HG02970 (cell line): ENCODE measurements at regions not wholly inside any gene's neighbourhood (a gene's known extent, or its start where the extent isn't known, plus 50 kb on each side); places are given as distances from the start of the nearest gene placed in this dataset.

Source experiments
- ATAC-seq: cut with Tn5 transposase; IDR thresholded peaks from one replicate; pipeline ENCODE4 v1.9.1; 2021; ENCODE audit warnings: mild to moderate bottlenecking, moderate library complexity, moderate number of reproducible peaks; ENCODE audit not compliant: unreplicated experiment, low FRiP score

DNA sequence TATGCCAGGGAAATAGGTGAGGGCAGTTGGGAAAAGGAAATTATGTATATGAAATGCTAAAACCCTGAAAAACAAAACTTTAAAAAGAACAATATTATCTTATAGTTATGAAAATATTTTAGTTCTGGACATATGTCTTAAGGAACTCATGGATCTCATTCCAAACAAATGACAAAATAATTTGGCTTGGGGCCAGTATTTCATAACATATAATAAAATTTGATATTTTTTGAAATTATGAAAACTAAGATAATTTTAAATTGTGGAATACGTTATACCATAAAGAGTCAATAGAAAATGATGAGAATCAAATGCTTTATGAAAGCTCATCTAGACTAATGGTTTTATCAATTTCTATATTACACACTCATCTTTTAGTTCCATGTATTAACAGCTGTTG is 173.8 kb upstream of the DCN start:
- ATAC-seq, result no peak

DNA sequence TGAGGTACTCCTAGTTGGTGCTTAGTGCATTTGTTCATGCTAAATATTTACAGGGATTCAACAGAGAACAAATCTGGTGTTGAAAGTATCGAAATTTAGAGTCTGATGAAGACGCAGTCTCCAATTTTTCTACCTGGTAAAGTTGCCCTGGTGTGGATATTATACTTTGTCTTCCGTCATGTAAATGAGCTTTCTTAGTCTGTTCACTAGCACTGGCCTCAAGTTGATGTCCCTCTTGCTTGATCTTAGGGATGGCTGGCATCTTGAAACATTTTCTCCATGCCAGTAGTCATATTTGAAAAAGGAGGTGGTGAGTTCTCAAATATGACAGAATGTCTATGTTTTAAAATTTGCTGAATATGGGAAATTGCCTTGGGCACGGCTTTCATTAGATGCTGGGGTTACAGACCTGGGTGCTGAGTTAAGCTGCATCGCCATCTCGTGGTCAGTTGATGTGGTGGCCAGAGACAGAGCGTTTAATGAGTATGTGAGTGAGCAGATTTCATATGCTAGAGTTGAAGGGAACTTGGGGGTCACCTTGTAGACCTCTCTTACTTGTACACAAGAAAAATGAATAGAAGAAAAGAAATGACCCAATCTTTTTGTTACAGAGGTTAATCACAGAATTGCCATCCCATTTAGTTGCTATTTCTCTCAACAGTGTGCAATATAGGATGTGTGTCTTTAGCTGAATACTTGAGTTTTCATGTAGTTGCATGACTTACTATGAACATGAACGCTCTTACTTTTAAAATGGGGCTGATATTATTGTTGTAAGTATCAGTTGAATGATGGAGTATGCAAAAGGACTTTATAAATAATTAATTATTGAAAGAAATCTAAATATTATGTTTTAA is 172.8 kb upstream of the DCN start:
- peak; percentile 88 for ATAC-seq

DNA sequence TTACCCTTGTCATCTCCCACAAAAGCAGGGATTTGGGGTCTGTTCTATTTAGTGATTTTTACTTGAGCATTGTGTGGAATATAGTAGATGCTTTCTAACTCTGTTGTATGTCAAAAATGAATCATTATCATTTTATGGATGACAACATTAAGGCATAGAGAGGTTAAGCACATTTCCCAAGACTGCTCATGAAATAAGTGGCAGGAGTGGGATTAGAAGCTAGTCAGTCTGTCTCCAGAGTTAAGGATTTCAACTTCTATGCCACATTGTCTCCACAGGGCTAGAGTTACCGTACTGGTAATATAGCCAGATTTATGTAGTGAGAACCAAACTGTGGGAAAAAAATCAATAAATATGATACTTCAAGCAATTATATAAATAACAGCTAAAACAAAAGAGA is 170.6 kb upstream of the DCN start:
- no peak for ATAC-seq

DNA sequence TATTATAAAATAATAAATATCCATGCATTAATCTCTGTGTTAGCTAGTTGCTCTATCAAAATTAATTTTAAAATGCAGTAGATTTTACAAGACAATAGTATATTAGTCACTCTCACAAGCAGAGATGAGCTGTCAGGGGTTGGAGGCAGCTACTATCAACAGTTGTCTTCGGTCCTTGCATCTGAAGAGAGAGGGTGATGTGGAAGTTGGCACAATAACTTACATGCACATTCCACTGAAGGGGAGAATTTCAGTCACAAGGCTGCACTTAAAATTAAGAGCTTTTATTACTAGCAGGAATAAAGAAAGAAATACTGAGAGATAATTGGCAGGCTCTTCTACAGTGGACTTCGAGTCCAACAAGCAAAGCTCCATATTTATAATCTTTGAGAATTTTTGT is 166.9 kb upstream of the DCN start:
- no peak for ATAC-seq

DNA sequence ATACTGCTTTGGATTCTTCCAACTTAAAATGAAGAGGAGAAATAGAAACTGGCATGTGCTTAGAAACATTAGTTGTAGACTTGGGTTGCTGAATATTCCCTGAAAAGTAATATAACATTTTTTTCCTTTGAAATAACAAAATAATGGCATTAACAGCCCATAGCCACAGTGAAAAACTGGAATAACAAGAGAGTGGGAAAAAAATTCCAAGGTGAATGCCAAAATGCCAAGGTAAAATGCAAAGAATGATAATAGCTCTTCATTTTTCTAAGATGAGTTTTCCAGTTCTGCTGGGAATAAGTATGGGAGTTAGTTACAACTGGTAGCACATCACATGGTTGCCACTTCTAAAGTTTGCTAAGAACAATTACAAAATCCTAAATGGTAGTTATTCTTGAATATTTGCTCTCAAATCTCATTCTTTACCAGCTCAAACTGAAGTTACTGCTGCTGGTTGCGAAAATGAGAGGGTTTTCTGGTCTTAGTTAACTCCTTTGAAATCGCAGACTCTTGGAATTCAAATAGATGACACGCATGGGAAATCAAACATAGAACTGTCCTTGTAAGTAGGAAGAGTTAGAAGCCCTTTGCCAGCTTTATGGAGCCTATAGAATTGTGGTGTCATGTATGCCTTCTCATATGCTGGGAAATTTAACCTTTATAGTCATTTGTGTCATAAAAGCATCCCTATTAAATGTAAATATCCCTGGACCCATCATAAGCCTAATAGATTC is 165.0 kb upstream of the DCN start:
- no peak for ATAC-seq

DNA sequence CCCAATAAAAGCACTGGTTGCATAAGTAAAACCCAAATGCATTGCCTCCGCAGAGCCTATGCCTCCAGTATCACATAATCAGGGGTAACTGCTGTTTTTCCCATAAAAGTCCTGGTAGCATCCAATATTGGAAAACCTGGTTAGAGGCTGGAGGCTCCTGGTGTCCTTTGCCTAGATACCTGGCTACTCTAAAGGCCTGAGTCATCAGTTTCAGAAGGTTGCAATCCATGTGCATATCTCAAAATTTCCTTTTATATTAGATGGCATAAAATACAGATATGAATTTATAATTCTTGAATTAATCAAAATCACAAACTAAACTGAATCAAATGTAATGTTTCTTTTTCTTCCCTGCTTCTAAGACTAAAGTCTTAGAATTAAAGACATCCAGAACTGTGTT is 164.2 kb upstream of the DCN start:
- ATAC-seq, result no peak

DNA sequence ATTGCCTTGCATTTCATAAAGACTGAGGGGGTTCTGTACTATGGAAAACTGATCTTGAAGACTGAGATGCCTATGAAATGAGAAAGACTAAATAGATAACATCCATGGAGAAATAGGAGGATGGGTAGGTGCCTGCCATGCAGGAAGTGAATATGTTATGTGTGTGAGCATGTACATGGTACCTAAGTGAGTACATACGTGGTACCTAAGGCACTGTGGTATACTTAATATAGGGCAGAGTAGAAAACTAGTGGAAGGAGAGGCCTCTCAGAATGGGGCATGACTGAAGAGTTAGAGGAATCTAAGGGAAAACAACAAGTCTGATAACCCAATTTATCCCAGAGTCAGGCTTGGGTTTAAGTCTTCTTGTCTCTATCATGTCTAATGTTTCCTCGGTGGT is 161.8 kb upstream of the DCN start:
- no peak for ATAC-seq

DNA sequence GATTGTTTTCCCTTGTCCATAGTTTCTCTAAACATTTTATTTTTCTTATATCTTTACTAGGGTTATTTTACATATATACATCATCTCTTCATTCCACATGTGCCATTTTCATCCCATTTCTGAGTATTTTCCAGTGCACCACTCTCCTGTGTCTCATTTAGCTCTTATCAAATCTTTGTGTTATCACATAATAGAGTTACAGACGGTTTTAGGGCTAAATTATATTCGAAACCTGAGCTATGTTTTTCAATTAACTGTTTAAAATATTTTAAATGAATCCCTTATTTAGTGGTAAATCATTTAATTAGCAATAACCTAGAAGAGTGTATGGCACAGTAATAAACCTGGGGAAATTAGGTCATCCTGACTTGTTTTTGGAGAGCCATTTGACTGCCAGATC is 160.4 kb upstream of the DCN start:
- no peak for ATAC-seq

DNA sequence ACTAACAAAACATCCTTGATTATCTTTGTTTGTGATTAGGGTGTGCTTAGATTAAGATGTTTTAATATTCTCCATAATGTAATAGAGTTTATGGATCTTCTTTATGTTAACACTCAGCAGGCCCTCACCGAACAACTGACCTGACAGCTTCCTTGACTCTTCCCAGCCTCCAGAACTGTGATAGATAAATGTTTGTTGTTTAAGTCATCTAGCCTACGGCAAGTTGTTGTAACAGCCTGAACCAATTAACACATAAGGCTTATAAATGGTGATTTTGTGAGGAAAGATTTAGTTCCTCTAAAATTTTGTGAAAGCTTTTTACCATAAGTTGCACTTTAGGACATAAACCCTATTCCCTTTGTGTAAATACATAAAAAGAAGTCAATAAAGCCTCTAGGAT is 156.5 kb upstream of the DCN start:
- no peak for ATAC-seq

DNA sequence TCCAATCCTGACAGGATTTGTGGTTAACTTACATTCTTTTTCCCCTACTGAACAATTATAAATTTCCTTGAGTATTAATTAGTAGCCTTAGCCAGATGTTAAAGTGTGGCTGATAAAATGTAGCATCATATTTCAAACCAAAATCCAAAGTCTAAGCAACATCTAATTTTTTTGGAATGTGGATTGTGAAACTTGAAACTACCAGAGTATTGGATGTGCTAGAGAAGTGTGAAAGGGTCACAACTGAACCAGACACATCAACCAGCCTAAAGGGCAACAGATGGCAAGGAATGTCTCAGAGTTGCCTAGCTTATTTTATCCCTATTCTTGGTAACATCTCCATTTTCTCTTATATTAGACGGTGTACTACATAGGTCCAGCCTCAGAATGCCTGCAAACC is 153.1 kb upstream of the DCN start:
- ATAC-seq, result no peak

DNA sequence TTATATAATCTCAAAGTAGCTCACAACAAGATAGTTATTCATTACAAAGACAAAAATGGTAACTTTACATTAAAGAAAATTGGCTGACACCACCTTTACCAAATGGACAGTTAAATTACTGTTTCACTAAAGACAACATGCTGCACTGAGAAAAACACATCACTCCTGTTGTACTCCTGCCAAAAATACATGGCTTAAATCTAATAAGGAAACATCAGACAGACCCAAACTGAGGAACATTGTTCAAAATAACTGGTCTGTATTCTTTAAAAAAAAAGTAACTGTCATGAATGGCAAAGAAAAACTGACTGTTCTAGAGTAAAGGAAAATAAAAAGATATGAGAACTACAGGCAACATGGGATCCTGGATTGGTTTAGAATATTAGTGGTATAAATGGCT is 151.3 kb upstream of the DCN start:
- no peak for ATAC-seq

DNA sequence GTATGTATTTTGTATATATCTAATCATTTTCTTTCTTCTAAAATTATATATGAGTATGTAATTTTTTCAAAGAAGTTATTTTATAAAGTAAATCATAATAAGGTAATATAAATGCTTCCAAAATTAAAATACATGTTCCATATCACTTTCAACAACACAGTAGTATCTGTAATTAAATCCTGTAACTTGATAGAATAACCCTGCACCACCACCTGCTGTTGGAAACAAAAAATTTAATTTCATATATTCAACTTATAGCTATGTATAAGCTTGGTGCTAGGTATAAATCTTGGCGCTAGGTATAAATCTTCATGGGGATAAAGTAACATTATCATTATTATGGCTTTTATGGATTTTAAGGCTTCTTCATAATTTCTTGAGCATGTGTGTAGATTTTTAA is 149.7 kb upstream of the DCN start:
- no peak for ATAC-seq

DNA sequence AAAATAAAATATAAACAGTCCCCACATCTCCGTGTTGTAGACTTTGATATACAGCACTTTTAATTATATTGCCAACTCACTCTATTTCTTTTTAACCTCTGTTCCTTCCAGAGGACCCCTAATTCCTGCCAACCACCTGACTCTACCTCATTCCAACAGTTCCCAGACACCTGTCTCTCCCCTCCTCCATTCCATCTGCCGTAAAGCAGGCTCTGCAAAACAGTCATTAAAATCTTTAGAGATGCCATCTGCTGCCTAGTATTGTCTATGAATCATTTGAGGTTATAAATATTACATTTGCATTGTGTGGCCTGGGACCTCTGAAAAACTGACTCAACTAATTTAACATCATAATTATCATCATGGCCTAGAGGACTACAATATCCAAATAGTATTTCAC is 148.8 kb upstream of the DCN start:
- ATAC-seq, result no peak

DNA sequence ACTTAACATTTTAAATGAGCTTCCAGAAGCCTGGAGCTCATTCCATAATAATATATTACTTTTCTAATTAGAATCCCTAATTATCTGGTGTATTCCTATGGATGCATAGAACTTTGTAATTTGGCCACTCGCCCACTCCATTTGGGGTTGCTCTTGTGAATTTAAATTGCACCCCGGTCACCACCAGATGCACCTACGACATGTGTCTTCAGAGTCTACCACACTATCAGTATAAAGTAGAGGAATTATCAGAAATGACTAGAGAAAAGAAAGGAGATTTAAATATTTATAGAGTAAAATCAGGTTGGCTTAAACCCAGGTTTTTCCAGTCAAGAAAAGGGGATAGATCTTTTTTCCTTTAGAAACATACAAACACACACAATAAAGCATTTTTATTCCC is 145.8 kb upstream of the DCN start:
- ATAC-seq, result no peak

DNA sequence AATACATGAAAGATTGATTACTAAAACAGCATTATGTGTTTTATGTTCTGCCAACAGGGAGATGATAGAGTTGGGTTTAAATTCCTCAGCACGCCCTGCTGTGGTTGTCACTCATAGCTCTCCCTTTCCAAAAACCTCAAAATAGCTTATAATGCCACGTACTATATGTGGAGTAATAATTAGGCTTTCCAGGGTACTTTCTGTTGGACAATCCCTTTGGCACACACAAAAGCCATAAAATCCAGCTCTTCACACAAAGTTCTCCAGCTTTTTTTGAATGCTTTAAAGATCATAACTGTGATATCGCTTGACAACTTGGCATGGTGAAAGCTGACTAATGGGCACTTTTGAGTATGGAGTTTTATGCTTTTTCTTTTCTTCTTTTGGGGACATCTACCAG is 145.3 kb upstream of the DCN start:
- ATAC-seq, result no peak

DNA sequence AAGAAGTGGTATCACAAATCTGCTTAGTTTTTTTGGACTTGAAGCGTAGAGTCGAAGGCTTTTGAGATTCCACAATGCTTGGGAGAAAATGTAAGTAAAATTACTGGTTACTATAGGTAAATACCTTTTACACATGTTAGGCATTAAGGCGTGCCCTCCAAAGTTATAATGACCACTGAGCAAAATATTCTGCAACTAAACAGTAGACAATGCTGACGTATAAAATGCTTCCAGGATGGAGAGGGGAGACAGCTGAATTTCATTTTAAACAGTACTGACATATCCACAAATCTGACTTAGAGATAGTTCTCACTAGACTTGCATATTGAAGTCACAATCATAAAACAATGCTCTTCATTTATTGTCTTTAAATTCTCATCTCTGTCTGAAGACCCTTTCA is 144.5 kb upstream of the DCN start:
- ATAC-seq, result no peak

DNA sequence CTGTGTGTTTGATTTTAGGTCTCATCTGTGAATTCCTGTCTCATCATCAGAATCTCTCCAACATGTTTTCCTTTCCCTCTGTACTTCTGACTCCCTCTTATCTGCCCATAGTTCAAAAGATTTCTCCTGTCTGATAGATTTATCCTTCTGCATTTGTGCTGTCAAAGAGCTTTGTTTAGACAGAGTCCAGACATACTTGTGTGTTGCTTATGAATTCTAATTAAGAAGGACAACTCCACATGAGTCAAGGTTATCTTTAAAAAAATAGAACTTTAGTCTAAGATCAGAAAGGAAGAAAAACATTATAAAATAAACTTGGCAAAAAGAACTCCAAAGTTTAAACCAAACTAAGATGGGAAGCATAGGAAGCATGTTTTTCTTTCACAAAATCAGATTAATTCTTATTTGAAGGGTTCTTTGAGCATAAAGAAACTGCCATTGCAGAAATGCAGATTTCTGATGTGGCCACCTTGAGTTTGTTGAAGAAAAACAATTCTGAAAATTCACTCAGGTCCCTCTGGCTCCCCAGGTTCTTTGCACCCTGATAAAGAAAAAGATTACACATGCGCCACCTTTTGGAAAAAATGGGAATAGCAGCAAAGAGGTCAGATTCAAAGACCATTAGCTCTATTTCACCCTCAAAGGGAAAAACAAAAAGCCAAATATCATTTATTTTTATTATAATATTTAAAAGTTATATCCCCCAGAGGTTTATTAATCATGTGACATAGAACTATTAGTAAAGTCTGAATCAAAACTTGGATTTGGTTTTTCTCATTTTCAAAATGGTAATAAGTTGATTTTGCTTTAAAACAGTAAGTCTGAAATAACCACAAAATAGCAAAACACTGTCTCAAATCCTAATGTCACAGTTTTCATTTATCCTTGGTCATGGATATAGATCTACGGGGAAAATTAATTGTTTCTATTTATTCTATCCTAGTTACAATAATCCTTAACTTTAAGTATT is 143.7 kb upstream of the DCN start:
- no peak for ATAC-seq

DNA sequence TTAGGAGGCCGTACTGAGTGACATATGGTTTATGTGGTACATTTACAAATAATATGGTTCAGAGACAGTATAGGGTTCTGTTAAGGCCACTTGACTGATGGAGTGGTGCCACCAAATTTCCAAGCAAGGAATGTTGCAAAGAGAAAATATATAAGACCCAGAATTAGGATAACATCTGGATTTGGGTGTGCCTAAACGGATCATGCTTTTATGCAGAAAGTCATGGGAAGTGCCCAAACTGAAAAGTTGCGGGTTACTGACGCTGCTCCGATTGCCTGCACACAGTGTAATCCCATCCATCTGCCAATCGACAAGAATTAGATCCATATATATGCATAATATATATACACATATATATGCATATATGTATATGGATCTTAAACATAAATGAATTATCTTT is 138.4 kb upstream of the DCN start:
- ATAC-seq, result no peak

DNA sequence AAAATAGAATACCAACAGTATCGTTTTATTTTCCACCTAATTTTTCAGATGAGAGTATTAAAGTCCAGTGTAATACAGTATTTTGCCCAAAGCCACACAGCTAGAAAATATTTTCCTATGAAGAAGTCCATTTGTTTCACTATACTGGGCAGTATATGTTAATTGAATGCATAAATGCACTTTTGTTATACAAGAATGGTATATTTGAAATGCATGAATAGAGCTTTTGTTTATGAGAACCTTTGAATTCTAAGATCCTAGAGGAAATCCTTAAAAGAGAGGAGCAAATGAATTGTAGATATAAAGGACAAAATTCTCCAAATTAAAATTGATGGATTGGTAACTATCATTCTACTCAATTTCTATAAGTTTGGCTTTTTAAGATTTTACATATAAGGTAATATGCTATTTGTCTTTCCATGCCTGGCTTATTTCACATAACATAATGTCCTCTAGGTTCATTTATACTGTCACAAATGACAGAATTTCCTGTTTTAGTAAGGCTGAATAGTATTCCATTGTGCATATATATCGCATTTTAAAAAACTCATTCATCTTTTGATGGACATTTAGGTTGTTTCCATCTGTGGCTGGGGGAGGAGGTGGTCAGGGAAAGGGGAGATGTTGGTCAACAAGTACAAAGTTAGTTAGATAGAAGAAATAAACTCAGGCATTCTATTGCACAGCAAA is 136.6 kb upstream of the DCN start:
- no peak for ATAC-seq

DNA sequence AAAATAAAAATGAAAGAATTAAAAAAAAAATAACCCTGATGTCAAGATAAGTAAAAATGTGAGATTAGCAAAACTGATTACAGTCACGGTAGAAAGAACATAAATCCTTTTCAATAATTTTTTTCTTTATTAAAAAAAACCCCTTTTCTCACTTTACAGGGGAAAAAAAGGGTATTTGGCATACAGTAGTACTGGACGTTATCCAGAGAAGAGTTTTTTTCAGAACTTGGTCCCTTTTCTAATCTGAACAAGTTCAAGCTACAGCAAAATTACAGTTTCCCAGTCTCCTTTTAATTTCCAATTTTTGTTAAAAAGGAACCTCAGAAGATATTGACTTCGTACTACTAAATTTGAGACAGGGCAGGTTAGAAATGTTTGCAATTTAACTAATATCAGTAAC is 134.7 kb upstream of the DCN start:
- ATAC-seq, result no peak

DNA sequence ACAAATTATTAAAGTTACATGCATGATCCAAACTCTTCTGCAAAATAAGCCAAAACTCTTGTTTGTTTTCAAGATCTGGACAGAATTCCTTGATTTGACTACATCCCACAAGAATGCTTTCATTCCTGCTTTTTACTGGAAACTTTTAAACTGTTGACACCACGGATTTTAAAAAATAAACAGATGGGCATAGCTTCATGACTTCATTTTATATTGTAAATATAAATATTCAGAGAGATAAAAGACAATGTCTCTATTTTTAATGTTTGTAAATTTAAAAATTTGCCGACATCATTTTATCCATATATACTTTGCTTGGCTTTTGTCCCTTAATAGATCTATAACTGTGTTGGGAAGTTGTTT is 134.3 kb upstream of the DCN start:
- no peak for ATAC-seq
